Ovary (tissue), 1 donor: ENCODE measurements at regions not wholly inside any gene's neighbourhood (a gene's known extent, or its start where the extent isn't known, plus 50 kb on each side); places are given as distances from the start of the nearest gene placed in this dataset.

Source experiments
- EP300 ChIP-seq: sonication (generic); formaldehyde crosslinking; IDR thresholded peaks from one replicate; pipeline ENCODE4 v1.6.1; 2017; ENCODE audit warnings: antibody characterized with exemption
- POLR2A ChIP-seq: fragments of 450-650 bp; IDR thresholded peaks from one replicate; pipeline ENCODE4 v1.6.1; 2017; ENCODE audit warnings: antibody characterized with exemption, mild to moderate bottlenecking, moderate library complexity

DNA sequence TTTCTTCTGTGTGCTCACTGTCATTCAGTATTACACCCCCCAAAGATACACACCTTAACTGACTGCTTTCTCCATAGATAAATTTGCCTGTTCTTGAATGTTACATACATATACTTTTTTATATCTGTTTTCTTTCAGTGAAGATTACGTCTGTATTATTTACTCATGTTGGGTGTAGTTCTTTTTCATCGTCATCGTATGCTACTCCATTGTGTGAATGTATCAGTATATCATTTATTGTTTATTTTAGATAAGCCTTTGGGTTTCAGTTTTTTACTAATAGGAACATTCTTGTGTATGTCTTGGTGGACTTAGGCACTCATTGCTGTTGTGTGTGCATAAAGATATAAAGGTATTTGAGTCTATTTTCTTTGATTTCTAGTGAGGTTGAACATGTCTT is 64.4 kb downstream of the SEPTIN7 start:
- TF ChIP-seq POLR2A = no peak
- TF ChIP-seq EP300 = no peak
